VCaP (cell line): ENCODE measurements at regions not wholly inside any gene's neighbourhood (a gene's known extent, or its start where the extent isn't known, plus 50 kb on each side); places are given as distances from the start of the nearest gene placed in this dataset.

ENCODE experiments used
- H3K27ac ChIP-seq: fragments of 450-650 bp; 2 replicates; pipeline ENCODE4 v1.5.1; 2017
- CTCF ChIP-seq: fragments of 450-650 bp; conservative IDR thresholded peaks from 2 replicates; pipeline ENCODE4 v1.5.1; 2017; ENCODE audit warnings: mild to moderate bottlenecking, moderate library complexity

- H3K27ac ChIP-seq, result no peak overlapping the region
- TF ChIP-seq CTCF, result no peak
These were observed 164.3 kb upstream of the PREP start for GRCh38 chr6:105567140-105567539.

DNA sequence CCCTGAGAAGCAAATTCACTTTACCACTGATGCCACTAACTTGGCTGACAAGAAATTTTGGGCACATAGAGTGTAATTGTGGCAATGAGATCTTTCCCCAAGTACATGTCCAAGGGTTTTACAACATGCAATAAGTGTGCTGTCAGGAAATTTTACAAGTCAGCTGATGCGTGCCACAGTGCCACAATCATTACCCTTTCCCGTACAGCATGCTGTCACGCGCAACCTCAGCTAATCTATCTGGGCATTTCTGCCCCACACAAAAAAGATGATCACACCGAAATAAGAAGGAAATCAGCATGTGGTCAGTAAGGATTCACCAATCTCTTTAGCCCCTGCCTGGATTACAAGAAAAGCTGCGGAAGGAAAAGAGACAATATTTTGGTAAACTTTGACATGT lies 163.6 kb upstream of the PREP start:
- no peak overlapping the region for H3K27ac ChIP-seq
- no peak for TF ChIP-seq CTCF

GRCh38 chr6:105564121-105564902 lies 161.4 kb upstream of the PREP start:
- H3K27ac ChIP-seq, result no peak overlapping the region
- no peak for TF ChIP-seq CTCF

GRCh38 chr6:105562027-105562426 lies 159.1 kb upstream of the PREP start:
- no peak for TF ChIP-seq CTCF
- H3K27ac ChIP-seq, result no peak overlapping the region

DNA sequence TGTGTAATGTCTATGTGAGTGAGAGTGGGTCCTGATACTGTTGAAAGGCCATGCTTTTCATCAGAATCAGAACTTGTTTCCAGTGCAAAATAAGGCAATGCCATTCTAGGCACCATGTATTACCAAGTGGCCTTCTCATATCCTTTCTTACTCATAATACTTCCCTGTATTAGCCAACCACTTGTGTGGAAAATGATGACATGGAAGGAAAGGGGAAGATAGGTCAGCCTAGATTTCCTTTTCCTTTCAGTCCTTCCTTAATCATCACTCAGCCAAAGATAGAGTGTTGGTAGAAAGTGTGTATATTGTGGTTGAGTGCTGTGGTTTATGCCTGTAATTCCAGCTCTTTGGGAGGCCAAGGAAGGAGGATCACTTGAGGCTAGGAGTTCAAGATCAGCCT lies 158.6 kb upstream of the PREP start:
- TF ChIP-seq CTCF, result no peak
- no peak overlapping the region for H3K27ac ChIP-seq

GRCh38 chr6:105560611-105561066 lies 157.8 kb upstream of the PREP start:
- no peak for TF ChIP-seq CTCF

DNA sequence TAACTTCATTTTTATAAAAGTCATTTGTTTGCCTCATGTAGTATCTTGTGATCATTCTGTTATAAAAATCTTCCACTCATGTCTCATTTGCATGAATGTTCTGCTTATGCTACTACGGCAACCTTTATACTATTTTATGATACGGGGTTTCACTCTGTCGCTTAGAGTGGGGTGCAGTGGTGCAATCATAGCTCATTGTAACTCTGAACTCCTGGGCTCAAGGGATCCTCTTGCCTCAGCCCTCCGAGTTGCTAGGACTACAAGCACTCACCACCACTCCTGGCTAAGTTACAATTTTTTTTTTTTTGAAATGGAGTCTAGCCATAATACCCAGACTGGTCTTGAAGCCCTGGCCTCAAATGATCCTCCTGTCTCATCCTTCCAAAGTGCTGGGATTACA lies 154.4 kb upstream of the PREP start:
- TF ChIP-seq CTCF, result no peak
- H3K27ac ChIP-seq, result no peak overlapping the region

More at GRCh38 chr6:105560611-105561066, 157.8 kb upstream of the PREP start:
- no peak overlapping the region for H3K27ac ChIP-seq
